NCI-H82 treated with DMSO at 0.1 percent for 48 hours (cell line): ENCODE measurements at regions not wholly inside any gene's neighbourhood (a gene's known extent, or its start where the extent isn't known, plus 50 kb on each side); places are given as distances from the start of the nearest gene placed in this dataset.
A peak's percentile ranks its signal among the peaks of the same experiment; 100 is the strongest.

Source experiments
- DNase-seq: peaks from one replicate; lab custom pipeline; 2025; ENCODE audit not compliant: unreplicated experiment; lab: John Stamatoyannopoulos, UW

- DNase-seq = no peak
These were observed 414.7 kb downstream of the TLE4 start for GRCh38 chr9:79986437-79986836.

- no peak for DNase-seq
These were observed 414.0 kb downstream of the TLE4 start for GRCh38 chr9:79985772-79986171.

GRCh38 chr9:79985264-79985663, 413.5 kb downstream of the TLE4 start:
- DNase-seq = no peak

GRCh38 chr9:79984429-79985067, 412.8 kb downstream of the TLE4 start:
- DNase-seq = no peak

- no peak for DNase-seq
These were observed 408.7 kb downstream of the TLE4 start for GRCh38 chr9:79980432-79980831.

GRCh38 chr9:79977510-79978197, 405.9 kb downstream of the TLE4 start:
- DNase-seq = no peak

GRCh38 chr9:79977074-79977435, 405.3 kb downstream of the TLE4 start:
- no peak for DNase-seq

- DNase-seq = peak; percentile 86
These were observed 404.7 kb downstream of the TLE4 start for GRCh38 chr9:79976257-79977073.

GRCh38 chr9:79975621-79976256, 404.0 kb downstream of the TLE4 start:
- no peak for DNase-seq

GRCh38 chr9:79974806-79975422, 403.1 kb downstream of the TLE4 start:
- DNase-seq = no peak

- DNase-seq = no peak
These were observed 401.9 kb downstream of the TLE4 start for GRCh38 chr9:79973627-79974026.

- no peak for DNase-seq
These were observed 398.3 kb downstream of the TLE4 start for GRCh38 chr9:79970146-79970425.

- DNase-seq = peak; percentile 3
These were observed 397.8 kb downstream of the TLE4 start for GRCh38 chr9:79969393-79970145.

- DNase-seq = no peak
These were observed 396.8 kb downstream of the TLE4 start for GRCh38 chr9:79968533-79968932.

- DNase-seq = no peak
These were observed 391.1 kb downstream of the TLE4 start for GRCh38 chr9:79962836-79963235.

GRCh38 chr9:79962150-79962549, 390.4 kb downstream of the TLE4 start:
- DNase-seq = no peak

- no peak for DNase-seq
These were observed 383.5 kb downstream of the TLE4 start for GRCh38 chr9:79955300-79955699.

- DNase-seq = no peak
These were observed 382.1 kb downstream of the TLE4 start for GRCh38 chr9:79953908-79954307.

GRCh38 chr9:79952401-79952800, 380.6 kb downstream of the TLE4 start:
- no peak for DNase-seq

GRCh38 chr9:79946712-79947111, 374.9 kb downstream of the TLE4 start:
- no peak for DNase-seq

- DNase-seq = no peak
These were observed 373.7 kb downstream of the TLE4 start for GRCh38 chr9:79945495-79945894.
